ENCODE measurements at regions not wholly inside any gene's neighbourhood (a gene's known extent, or its start where the extent isn't known, plus 50 kb on each side); places are given as distances from the start of the nearest gene placed in this dataset.

DNA sequence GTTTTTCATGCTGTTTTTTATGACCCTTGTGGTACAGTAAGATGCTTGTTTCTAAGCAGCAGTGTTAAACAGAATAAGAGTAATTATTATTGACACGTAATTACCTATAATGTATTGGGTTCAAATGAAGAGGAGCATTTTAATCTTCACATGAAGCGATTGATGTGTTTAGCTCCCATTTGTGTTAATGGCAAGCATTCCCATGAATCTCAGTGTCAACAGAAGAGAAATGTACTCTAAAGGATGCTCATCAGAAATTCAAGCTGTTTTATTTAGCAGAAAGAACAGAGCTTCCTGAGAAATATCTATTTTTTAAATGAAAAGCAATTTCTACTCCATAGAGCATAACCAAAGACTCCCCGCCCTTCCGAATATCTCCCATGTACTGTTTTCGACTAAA lies 341.3 kb upstream of the LINC00305 start:
- TF ChIP-seq, protein P1, sequence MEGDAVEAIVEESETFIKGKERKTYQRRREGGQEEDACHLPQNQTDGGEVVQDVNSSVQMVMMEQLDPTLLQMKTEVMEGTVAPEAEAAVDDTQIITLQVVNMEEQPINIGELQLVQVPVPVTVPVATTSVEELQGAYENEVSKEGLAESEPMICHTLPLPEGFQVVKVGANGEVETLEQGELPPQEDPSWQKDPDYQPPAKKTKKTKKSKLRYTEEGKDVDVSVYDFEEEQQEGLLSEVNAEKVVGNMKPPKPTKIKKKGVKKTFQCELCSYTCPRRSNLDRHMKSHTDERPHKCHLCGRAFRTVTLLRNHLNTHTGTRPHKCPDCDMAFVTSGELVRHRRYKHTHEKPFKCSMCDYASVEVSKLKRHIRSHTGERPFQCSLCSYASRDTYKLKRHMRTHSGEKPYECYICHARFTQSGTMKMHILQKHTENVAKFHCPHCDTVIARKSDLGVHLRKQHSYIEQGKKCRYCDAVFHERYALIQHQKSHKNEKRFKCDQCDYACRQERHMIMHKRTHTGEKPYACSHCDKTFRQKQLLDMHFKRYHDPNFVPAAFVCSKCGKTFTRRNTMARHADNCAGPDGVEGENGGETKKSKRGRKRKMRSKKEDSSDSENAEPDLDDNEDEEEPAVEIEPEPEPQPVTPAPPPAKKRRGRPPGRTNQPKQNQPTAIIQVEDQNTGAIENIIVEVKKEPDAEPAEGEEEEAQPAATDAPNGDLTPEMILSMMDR (conservative IDR thresholded peaks at IDR 0.05; ENCODE audit: low read length) = no peak
- no peak for TF ChIP-seq EZH2phosphoT487 (IDR thresholded peaks at IDR 0.05; ENCODE audit: borderline replicate concordance, low read depth, low read length)
